ENCODE measurements at regions not wholly inside any gene's neighbourhood (a gene's known extent, or its start where the extent isn't known, plus 50 kb on each side); places are given as distances from the start of the nearest gene placed in this dataset.

DNA sequence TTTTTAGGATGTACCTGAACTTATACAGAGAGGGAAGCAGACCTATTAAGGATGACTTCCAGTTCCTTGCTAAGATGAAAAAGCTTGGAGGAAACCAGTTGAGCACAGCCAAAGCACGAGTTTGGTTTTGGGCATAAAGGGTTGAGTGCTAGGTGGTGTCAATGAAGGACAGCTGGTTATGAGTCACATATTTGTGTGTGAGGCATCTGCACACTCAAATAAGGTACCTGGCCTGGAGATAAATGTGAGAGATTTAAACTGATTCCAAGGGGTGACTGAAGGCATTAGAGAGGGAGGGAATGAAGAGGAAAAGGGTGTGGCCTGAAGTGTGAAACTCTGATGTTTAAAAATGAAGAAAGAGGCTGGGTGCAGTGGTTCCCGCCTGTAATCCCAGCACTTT, 486.7 kb downstream of the DIPK2A start:
- no peaks in the 10 kb centered on the region for H3K9me3 Mint-ChIP-seq
- Histone ChIP-seq H3K4me1 (ENCODE audit: insufficient read depth) (no peaks in the 10 kb centered on the region), H3K4me3 (no peak overlapping the region)

More for the DNA sequence above, 486.7 kb downstream of the DIPK2A start:
- H3K79me2 ChIP-seq (replicated peaks; ENCODE audit: insufficient read depth): no peaks in the 10 kb centered on the region
- peaks cover 4% of the 10 kb centered on the region; the same call in 1 of the 2 replicates for H3K9me2 ChIP-seq (ENCODE audit: insufficient read depth)
- H3K36me3 ChIP-seq (ENCODE audit: insufficient read depth): no peaks in the 10 kb centered on the region
- no peak for TF ChIP-seq ZNF462 (CRISPR knock-in tag; IDR thresholded peaks at IDR 0.05)
- TF ChIP-seq POLR2AphosphoS5 (IDR thresholded peaks at IDR 0.05; ENCODE audit: low read depth): no peak
- TF ChIP-seq CREB1 (CRISPR knock-in tag; IDR thresholded peaks at IDR 0.05; ENCODE audit: low read depth): no peak
- no peak for TF ChIP-seq ZNF114 (CRISPR knock-in tag; IDR thresholded peaks at IDR 0.05)
- TF ChIP-seq EZH2phosphoT487 (IDR thresholded peaks at IDR 0.05; ENCODE audit: unreplicated experiment): no peak
- TF ChIP-seq CTCF (conservative IDR thresholded peaks at IDR 0.05; ENCODE audit: low read depth in 2 of 2): no peak
- no peak for TF ChIP-seq JUNB (IDR thresholded peaks at IDR 0.05; ENCODE audit: unreplicated experiment)
- no peak for TF ChIP-seq NANOG (IDR thresholded peaks at IDR 0.05; ENCODE audit: borderline replicate concordance)
- no peak for TF ChIP-seq ZNF331 (CRISPR knock-in tag; IDR thresholded peaks at IDR 0.05; ENCODE audit: low read depth)
- TF ChIP-seq EZH2 (IDR thresholded peaks at IDR 0.05; ENCODE audit: low read depth, unreplicated experiment): no peak
- Mint-ChIP-seq H3K36me3 (ENCODE audit: low read depth) (no peaks in the 10 kb centered on the region), H3K27ac (no peak overlapping the region), H3K4me1 (peaks cover 4% of the 10 kb centered on the region), H3K27me3 (ENCODE audit: insufficient read depth, low read depth, poor library complexity) (no peaks in the 10 kb centered on the region), H3K4me3 (no peak overlapping the region)
- H2AFZ ChIP-seq: no peak overlapping the region
- no peaks in the 10 kb centered on the region for H4K20me1 ChIP-seq (replicated peaks; ENCODE audit: insufficient read depth)
- ATAC-seq (no peak), DNase-seq (ENCODE audit: low spot score) (no peak)
- no peak overlapping the region for H3K27ac ChIP-seq (ENCODE audit: low read depth)
- H3K4me2 ChIP-seq: no peak overlapping the region
- no peaks in the 10 kb centered on the region for H3K27me3 ChIP-seq (ENCODE audit: insufficient read depth)
- H3F3A ChIP-seq (replicated peaks; ENCODE audit: low read depth): no peaks in the 10 kb centered on the region
